ENCODE measurements at regions not wholly inside any gene's neighbourhood (a gene's known extent, or its start where the extent isn't known, plus 50 kb on each side); places are given as distances from the start of the nearest gene placed in this dataset.

GRCh38 chr2:176843208-176843607 is 369.4 kb upstream of the HNRNPA3 start:
- no peak for DNase-seq (ENCODE audit: low read depth)
- POLR2A ChIA-PET: no interaction called here
- CTCF ChIA-PET: no interaction called here
- H3K36me3 ChIP-seq (ENCODE audit: control insufficient read depth, insufficient read depth, low read length): no peaks in the 10 kb centered on the region
- H3K27me3 ChIP-seq (ENCODE audit: control insufficient read depth, insufficient read depth, low read length): no peaks in the 10 kb centered on the region
- no peak for TF ChIP-seq CTCF (IDR thresholded peaks at IDR 0.05; ENCODE audit: insufficient read depth, low read depth, low read length)
- no peak overlapping the region for H3K4me3 ChIP-seq (ENCODE audit: low read depth, low read length)

DNA sequence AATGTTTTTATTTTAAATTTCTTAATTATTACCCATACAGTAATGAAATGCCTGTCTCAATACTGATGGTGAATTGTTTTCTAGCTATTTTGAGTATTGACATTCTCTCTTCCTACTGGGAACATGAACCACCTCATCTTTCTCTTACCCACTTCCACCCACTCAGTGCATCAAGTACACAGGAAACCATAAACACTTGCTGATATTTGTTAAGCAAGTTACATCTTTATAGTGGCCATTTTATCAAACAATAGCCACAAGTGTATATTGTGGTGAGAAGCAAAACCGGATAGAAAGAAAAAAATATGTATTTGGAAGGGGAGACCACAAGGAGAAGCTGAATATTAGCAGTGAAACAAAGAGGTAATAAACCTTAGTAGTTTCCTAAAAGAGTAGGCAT is 368.1 kb upstream of the HNRNPA3 start:
- H3K27me3 ChIP-seq (ENCODE audit: control insufficient read depth, insufficient read depth, low read length): no peaks in the 10 kb centered on the region
- ChIA-PET CTCF (interaction anchor here (0.9 kb wide), 1 partner anchor 29 kb away, joined by 3 read pairs; no protein-coding TSS in a partner anchor), POLR2A (no interaction called here)
- H3K4me3 ChIP-seq (ENCODE audit: low read depth, low read length): no peak overlapping the region
- H3K36me3 ChIP-seq (ENCODE audit: control insufficient read depth, insufficient read depth, low read length): no peaks in the 10 kb centered on the region
- TF ChIP-seq CTCF (IDR thresholded peaks at IDR 0.05; ENCODE audit: insufficient read depth, low read depth, low read length): no peak
- no peak for DNase-seq (ENCODE audit: low read depth)

DNA sequence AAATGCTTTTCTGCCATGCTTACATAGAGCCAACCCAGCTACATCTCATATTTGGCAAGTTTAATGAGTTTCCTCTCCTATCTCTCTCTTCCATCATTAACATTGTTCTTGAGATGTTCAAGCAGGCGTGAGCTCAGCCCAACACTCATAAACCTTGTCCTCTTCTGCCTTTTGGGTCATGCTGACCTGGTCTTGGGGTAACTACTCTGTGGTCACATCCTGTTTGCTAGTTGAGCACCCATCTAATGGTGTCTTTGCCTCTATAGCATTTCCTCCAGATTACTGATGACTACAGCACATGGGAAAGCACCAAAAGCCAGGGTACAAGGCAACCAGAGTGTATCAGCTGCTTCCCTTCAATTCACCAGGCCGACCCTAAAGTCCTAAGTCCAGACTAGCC is 366.9 kb upstream of the HNRNPA3 start:
- POLR2A ChIA-PET: no interaction called here
- DNase-seq (ENCODE audit: low read depth): no peak
- Histone ChIP-seq H3K36me3 (ENCODE audit: control insufficient read depth, insufficient read depth, low read length) (no peaks in the 10 kb centered on the region), H3K27me3 (ENCODE audit: control insufficient read depth, insufficient read depth, low read length) (no peaks in the 10 kb centered on the region), H3K4me3 (ENCODE audit: low read depth, low read length) (no peak overlapping the region)
- TF ChIP-seq CTCF (IDR thresholded peaks at IDR 0.05; ENCODE audit: insufficient read depth, low read depth, low read length): no peak
- CTCF ChIA-PET: no interaction called here

DNA sequence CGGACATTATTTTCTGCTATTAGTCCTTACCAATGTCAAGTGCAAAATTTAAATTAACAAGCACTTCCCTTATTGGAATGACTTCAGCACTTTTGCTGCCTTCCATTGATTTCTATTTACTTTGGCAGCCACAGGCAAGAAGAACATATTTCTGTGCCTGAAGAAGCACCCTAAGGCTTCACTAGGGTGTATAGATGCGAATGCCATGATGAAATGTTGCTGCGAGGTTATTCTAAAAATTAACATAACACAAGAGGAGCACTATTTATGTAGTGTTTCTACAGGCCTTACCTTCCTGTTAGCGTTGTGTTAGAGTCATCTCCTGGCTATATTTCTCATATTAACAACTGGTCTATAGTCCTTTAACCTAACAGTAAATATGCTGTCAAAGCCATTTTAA is 365.0 kb upstream of the HNRNPA3 start:
- no peak for TF ChIP-seq CTCF (IDR thresholded peaks at IDR 0.05; ENCODE audit: insufficient read depth, low read depth, low read length)
- Histone ChIP-seq H3K36me3 (ENCODE audit: control insufficient read depth, insufficient read depth, low read length) (no peaks in the 10 kb centered on the region), H3K4me3 (ENCODE audit: low read depth, low read length) (no peak overlapping the region), H3K27me3 (ENCODE audit: control insufficient read depth, insufficient read depth, low read length) (no peaks in the 10 kb centered on the region)
- no peak for DNase-seq (ENCODE audit: low read depth)
- POLR2A ChIA-PET: no interaction called here
- CTCF ChIA-PET: no interaction called here

- no peak for TF ChIP-seq CTCF (IDR thresholded peaks at IDR 0.05; ENCODE audit: insufficient read depth, low read depth, low read length)
- Histone ChIP-seq H3K4me3 (ENCODE audit: low read depth, low read length) (no peak overlapping the region), H3K27me3 (ENCODE audit: control insufficient read depth, insufficient read depth, low read length) (no peaks in the 10 kb centered on the region), H3K36me3 (ENCODE audit: control insufficient read depth, insufficient read depth, low read length) (no peaks in the 10 kb centered on the region)
- ChIA-PET POLR2A (no interaction called here), CTCF (no interaction called here)
- no peak for DNase-seq (ENCODE audit: low read depth)
Measured at GRCh38 chr2:176848844-176849243, 363.8 kb upstream of the HNRNPA3 start.
